Endothelial cell of umbilical vein (primary cell): ENCODE measurements at regions not wholly inside any gene's neighbourhood (a gene's known extent, or its start where the extent isn't known, plus 50 kb on each side); places are given as distances from the start of the nearest gene placed in this dataset.

Source experiments
- BruUV-seq: library from RNA; stranded (reverse); fragments of 400-500 nt; replicated peaks from 2 replicates; lab custom pipeline; 2021; lab: Mats Ljungman, UMichigan
- CTCF ChIA-PET: fragments of 300-600, 350-600 bp; sonication (Branson Sonifier 250); formaldehyde crosslinking; loops from one replicate; lab custom pipeline; 2021; ENCODE audit warnings: antibody characterized with exemption, inconsistent platforms; lab: Charles Lee
- POLR2A ChIA-PET: fragments of 300-600, 350-600 bp; sonication (Branson Sonifier 250); formaldehyde crosslinking; loops from one replicate; lab custom pipeline; 2021; ENCODE audit warnings: antibody characterized with exemption, inconsistent platforms; lab: Charles Lee
- DNase-seq: peaks from one replicate; pipeline ENCODE4 v3.0.0-alpha.2; 2011; ENCODE audit warnings: low read depth, low spot score
- FAIRE-seq: peaks from 2 replicates; lab custom pipeline; 2011; peaks lifted over from hg19 to GRCh38; lab: Jason Lieb, UNC
- H2AFZ ChIP-seq: 2 replicates; pipeline ENCODE4 v1.6.0; 2012; ENCODE audit warnings: low read depth, low read length, control low read depth, inconsistent platforms
- H3K27ac ChIP-seq: 2 replicates; pipeline ENCODE4 v1.5.1; 2011; ENCODE audit warnings: low read depth, mild to moderate bottlenecking, control low read depth, low read length, moderate library complexity; ENCODE audit not compliant: insufficient read depth
- H3K27me3 ChIP-seq, 2 experiments: 2 replicates each; pipeline versions ENCODE4 v1.6.0 to v1.6.1; 2011; ENCODE audit warnings: low read length in 2 of 2, mixed read lengths in 1 of 2; ENCODE audit not compliant: control insufficient read depth in 2 of 2, insufficient read depth in 2 of 2
- H3K36me3 ChIP-seq, 2 experiments: 2 replicates in 1 of 2; 3 replicates in 1 of 2; pipeline ENCODE4 v1.5.1; 2011; ENCODE audit warnings: low read length in 2 of 2, mild to moderate bottlenecking in 1 of 2, moderate library complexity in 1 of 2; ENCODE audit not compliant: control insufficient read depth in 2 of 2, insufficient read depth in 2 of 2; ENCODE audit errors: extremely low read depth in 1 of 2
- H3K4me1 ChIP-seq: 3 replicates; pipeline ENCODE4 v1.5.1; 2011; ENCODE audit warnings: mild to moderate bottlenecking, low read length; ENCODE audit not compliant: control insufficient read depth, insufficient read depth; ENCODE audit errors: extremely low read depth
- H3K4me2 ChIP-seq: 2 replicates; pipeline ENCODE4 v1.6.1; 2011; ENCODE audit warnings: low read length, control low read depth, mixed read lengths; ENCODE audit not compliant: insufficient read depth
- H3K4me3 ChIP-seq, 3 experiments: fragments of 200-600 bp in 1 of 3; sonication (generic), shearing (Covaris generic) in 1 of 3; replicated peaks in 1 of 3; 2 replicates each; pipeline ENCODE4 v1.5.1; 2011 to 2016; ENCODE audit warnings: control low read depth in 3 of 3, low read length in 3 of 3, mild to moderate bottlenecking in 2 of 3, inconsistent platforms in 1 of 3, low read depth in 1 of 3, moderate library complexity in 1 of 3; ENCODE audit not compliant: insufficient read depth in 1 of 3
- H3K79me2 ChIP-seq: 2 replicates; pipeline ENCODE4 v1.6.0; 2012; ENCODE audit warnings: low read length, inconsistent platforms; ENCODE audit not compliant: control insufficient read depth, insufficient read depth
- H3K9ac ChIP-seq: replicated peaks from 2 replicates; pipeline ENCODE3; 2011; ENCODE audit warnings: low read length, control low read depth; ENCODE audit not compliant: insufficient read depth; ENCODE audit errors: extremely low read depth
- H3K9me1 ChIP-seq: replicated peaks from 3 replicates; pipeline ENCODE4 v1.6.0; 2011; ENCODE audit warnings: mild to moderate bottlenecking, low read length; ENCODE audit not compliant: control insufficient read depth, insufficient read depth; ENCODE audit errors: extremely low read depth
- H3K9me3 ChIP-seq: replicated peaks from 2 replicates; pipeline ENCODE4 v1.5.1; 2012; ENCODE audit warnings: low read length, inconsistent platforms; ENCODE audit not compliant: control insufficient read depth, insufficient read depth
- H4K20me1 ChIP-seq: replicated peaks from 2 replicates; pipeline ENCODE3; 2011; ENCODE audit warnings: mild to moderate bottlenecking, low read length; ENCODE audit not compliant: control insufficient read depth, insufficient read depth; ENCODE audit errors: extremely low read depth
- EZH2 ChIP-seq: IDR thresholded peaks from 2 replicates; pipeline ENCODE4 v1.6.1; 2012; ENCODE audit warnings: borderline replicate concordance, low read depth, mild to moderate bottlenecking, moderate library complexity, low read length, inconsistent platforms; ENCODE audit not compliant: severe bottlenecking
- FOS ChIP-seq: IDR thresholded peaks from 2 replicates; pipeline ENCODE4 v1.6.1; 2011; ENCODE audit warnings: mild to moderate bottlenecking, low read length, moderate library complexity, borderline replicate concordance; ENCODE audit not compliant: insufficient read depth
- GATA2 ChIP-seq: IDR thresholded peaks from 2 replicates; pipeline ENCODE4 v1.7.0; 2011; ENCODE audit warnings: low read depth, mild to moderate bottlenecking, moderate library complexity, mixed read lengths, low read length; ENCODE audit not compliant: insufficient read length, insufficient read depth
- JUN ChIP-seq: IDR thresholded peaks from 2 replicates; pipeline ENCODE4 v1.6.1; 2011; ENCODE audit warnings: borderline replicate concordance, low read depth; ENCODE audit not compliant: insufficient read length, insufficient read depth
- MYC ChIP-seq: IDR thresholded peaks from one replicate; pipeline ENCODE4 v1.6.1; 2011; ENCODE audit warnings: mild to moderate bottlenecking, low read depth, low read length
- POLR2A ChIP-seq: IDR thresholded peaks from 2 replicates; pipeline ENCODE4 v1.6.1; 2012; ENCODE audit warnings: low read depth, mild to moderate bottlenecking, control low read depth, low read length
- POLR2AphosphoS5 ChIP-seq: IDR thresholded peaks from 2 replicates; pipeline ENCODE4 v1.6.1; 2012; ENCODE audit warnings: low read depth, mild to moderate bottlenecking, control low read depth, low read length, moderate library complexity; ENCODE audit not compliant: insufficient read depth
- dilution Hi-C: fragments of 300-500 bp; cut with MboI; formaldehyde crosslinking; loops from one replicate; pipeline ENCODE4 v1.15.0; 2019; ENCODE audit warnings: low sequenced_read_pairs; ENCODE audit not compliant: extremely low pct_ligation_motif_present
- intact Hi-C: fragments of 100-400 bp; cut with micrococcal nuclease; formaldehyde crosslinking; loops from one replicate; pipeline ENCODE4 v1.10.0; 2022
- TF ChIP-seq, protein P1 (sequence below), 2 donors: IDR thresholded peaks; 1 replicate in 1 of 2; 2 replicates in 1 of 2; pipeline ENCODE4 v1.5.1; 2011; ENCODE audit warnings: low read length in 2 of 2, mild to moderate bottlenecking in 2 of 2, moderate library complexity in 2 of 2, control low read depth in 1 of 2, inconsistent platforms in 1 of 2, low read depth in 1 of 2; ENCODE audit not compliant: insufficient read depth in 1 of 2; ENCODE audit errors: extremely low read depth in 1 of 2
- TF ChIP-seq, protein P2 (sequence below): IDR thresholded peaks from 2 replicates; pipeline ENCODE4 v1.6.1; 2011; ENCODE audit not compliant: insufficient read depth, insufficient read length

DNA sequence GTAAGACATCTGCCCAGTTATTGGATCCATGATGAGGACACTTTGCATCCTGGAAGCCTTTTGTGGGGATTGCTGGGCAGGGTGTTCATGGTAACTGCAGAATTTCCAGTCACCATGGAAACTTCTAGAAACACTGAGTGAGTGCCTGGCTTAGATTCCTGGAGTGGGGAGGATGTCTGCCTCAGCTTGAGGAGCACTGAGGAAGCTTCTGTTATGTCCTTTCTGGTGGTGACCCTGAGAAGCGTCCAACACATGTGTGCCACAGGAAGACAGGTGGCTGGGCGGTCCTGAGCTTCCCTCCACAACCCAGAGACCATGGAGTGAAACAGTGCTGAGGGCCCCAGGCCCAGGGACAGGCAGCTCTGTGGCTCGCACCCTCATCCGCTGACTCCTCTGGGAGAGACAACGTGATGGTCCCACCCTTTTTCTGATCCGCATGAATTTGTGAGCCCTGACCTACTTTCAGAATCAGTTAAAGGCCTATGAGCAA, 191.8 kb upstream of the CXCL12 start:
- no peak for DNase-seq
- dilution Hi-C loops, result no loop called here
- H3K27ac ChIP-seq, result no peak overlapping the region

More for the DNA sequence above, 191.8 kb upstream of the CXCL12 start:
- ChIA-PET CTCF (no interaction called here), POLR2A (no interaction called here)
- TF ChIP-seq MYC (no peak), POLR2A (no peak), GATA2 (no peak), FOS (no peak), JUN (no peak), POLR2AphosphoS5 (no peak), EZH2 (no peak)
- TF ChIP-seq, protein P1, sequence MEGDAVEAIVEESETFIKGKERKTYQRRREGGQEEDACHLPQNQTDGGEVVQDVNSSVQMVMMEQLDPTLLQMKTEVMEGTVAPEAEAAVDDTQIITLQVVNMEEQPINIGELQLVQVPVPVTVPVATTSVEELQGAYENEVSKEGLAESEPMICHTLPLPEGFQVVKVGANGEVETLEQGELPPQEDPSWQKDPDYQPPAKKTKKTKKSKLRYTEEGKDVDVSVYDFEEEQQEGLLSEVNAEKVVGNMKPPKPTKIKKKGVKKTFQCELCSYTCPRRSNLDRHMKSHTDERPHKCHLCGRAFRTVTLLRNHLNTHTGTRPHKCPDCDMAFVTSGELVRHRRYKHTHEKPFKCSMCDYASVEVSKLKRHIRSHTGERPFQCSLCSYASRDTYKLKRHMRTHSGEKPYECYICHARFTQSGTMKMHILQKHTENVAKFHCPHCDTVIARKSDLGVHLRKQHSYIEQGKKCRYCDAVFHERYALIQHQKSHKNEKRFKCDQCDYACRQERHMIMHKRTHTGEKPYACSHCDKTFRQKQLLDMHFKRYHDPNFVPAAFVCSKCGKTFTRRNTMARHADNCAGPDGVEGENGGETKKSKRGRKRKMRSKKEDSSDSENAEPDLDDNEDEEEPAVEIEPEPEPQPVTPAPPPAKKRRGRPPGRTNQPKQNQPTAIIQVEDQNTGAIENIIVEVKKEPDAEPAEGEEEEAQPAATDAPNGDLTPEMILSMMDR (IDR thresholded peaks at IDR 0.05; ENCODE audit: extremely low read depth in 1 of 2, insufficient read depth in 1 of 2, low read depth in 1 of 2, low read length in 2 of 2), result no peak
- TF ChIP-seq, protein P2, sequence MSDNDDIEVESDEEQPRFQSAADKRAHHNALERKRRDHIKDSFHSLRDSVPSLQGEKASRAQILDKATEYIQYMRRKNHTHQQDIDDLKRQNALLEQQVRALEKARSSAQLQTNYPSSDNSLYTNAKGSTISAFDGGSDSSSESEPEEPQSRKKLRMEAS, result no peak
- H3K79me2 ChIP-seq, result no peaks in the 10 kb centered on the region
- no peaks in the 10 kb centered on the region for H3K9me1 ChIP-seq
- H3K9ac ChIP-seq, result no peak overlapping the region
- H3K36me3 ChIP-seq, result no peaks in the 10 kb centered on the region
- no peaks in the 10 kb centered on the region for H3K27me3 ChIP-seq
- no TSS peak for BruUV-seq
- no peaks in the 10 kb centered on the region for H3K4me1 ChIP-seq
- intact Hi-C loops, result no loop called here
- no peaks in the 10 kb centered on the region for H3K9me3 ChIP-seq
- peaks cover 2% of the 10 kb centered on the region for H4K20me1 ChIP-seq
- no peak for FAIRE-seq
- no peak overlapping the region for H3K4me2 ChIP-seq
- no peak overlapping the region for H3K4me3 ChIP-seq
- no peak overlapping the region for H2AFZ ChIP-seq
